PFSK-1 (cell line): ENCODE measurements at regions not wholly inside any gene's neighbourhood (a gene's known extent, or its start where the extent isn't known, plus 50 kb on each side); places are given as distances from the start of the nearest gene placed in this dataset.

Experiments
- POLR2AphosphoS5 ChIP-seq: IDR thresholded peaks from 2 replicates; pipeline ENCODE4 v1.6.1; 2012; ENCODE audit warnings: low read depth, mild to moderate bottlenecking, control low read depth, low read length, moderate library complexity
- REST ChIP-seq, 2 experiments: IDR thresholded peaks; 2 replicates each; pipeline versions ENCODE4 v1.6.1 to v1.8.0; 2011 to 2012; ENCODE audit warnings: low read depth in 2 of 2, low read length in 2 of 2, control low read depth in 1 of 2, inconsistent platforms in 1 of 2, mild to moderate bottlenecking in 1 of 2, moderate library complexity in 1 of 2; ENCODE audit not compliant: insufficient read depth in 1 of 2
- SIN3A ChIP-seq: IDR thresholded peaks from 2 replicates; pipeline ENCODE4 v1.6.1; 2012; ENCODE audit warnings: mild to moderate bottlenecking, low read length, moderate library complexity, borderline replicate concordance; ENCODE audit not compliant: insufficient read depth
- TAF1 ChIP-seq: IDR thresholded peaks from 2 replicates; pipeline ENCODE4 v1.6.1; 2012; ENCODE audit warnings: low read length, control low read depth, borderline replicate concordance; ENCODE audit not compliant: insufficient read depth

- TF ChIP-seq TAF1 (no peak), REST (IDR thresholded peaks at IDR 0.05; ENCODE audit: insufficient read depth in 1 of 2, low read depth in 2 of 2, low read length in 2 of 2) (no peak), POLR2AphosphoS5 (no peak), SIN3A (no peak)
These were observed 610.3 kb downstream of the RNF144B start for GRCh38 chr6:18997375-18997826.
